ENCODE measurements at regions not wholly inside any gene's neighbourhood (a gene's known extent, or its start where the extent isn't known, plus 50 kb on each side); places are given as distances from the start of the nearest gene placed in this dataset.

- H3K4me3 ChIP-seq (ENCODE audit: low read depth, low read length), result no peak overlapping the region
- TF ChIP-seq CTCF (IDR thresholded peaks at IDR 0.05; ENCODE audit: low read depth, low read length, missing control alignments), result no peak
- in situ Hi-C loops (cut with HindIII; ENCODE audit: low sequenced_read_pairs), result no loop called here
- DNase-seq (ENCODE audit: low read depth), result no peak
These were observed 1750.4 kb downstream of the PCDH9 start for GRCh38 chr13:65479692-65480091.

DNA sequence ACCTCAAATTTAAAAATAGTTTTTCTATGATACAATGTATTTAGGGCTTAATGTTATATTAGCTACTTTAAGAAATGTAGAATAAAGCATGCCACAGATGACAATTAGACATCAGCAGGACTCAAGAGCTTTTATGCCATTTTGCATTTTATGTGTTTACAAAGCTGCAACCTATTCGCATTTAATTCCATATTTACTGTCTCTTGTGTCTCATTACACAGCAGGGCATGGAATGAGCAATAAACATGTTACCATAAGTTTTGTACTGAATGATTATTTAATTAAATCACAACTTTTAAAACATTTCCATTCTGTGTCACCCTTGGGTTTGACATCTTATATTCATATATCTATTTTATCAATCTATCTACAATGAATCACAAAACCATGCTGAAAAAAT, 1756.9 kb downstream of the PCDH9 start:
- in situ Hi-C loops (cut with HindIII; ENCODE audit: low sequenced_read_pairs), result no loop called here
- no peak overlapping the region for H3K4me3 ChIP-seq (ENCODE audit: low read depth, low read length)

DNA sequence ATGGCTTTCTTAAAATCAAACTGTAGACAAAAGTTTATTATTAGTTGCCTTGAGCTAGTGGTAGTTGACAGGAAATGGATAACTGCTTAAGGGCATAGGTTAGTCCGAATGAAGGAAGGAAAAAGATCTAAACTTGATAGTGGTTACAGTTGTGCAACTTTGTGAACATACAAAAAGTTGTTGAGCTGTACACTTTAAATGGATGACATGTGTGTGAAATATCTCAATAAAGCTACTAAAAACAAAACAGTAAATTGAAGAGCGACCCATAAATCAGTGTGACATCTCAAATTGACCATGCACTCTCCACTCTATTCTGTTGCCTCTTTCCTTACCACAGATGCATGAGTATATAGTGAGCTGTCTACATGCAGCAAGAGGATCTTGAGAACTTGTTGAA, 1757.8 kb downstream of the PCDH9 start:
- no peak overlapping the region for H3K4me3 ChIP-seq (ENCODE audit: low read depth, low read length)
- TF ChIP-seq CTCF (IDR thresholded peaks at IDR 0.05; ENCODE audit: low read depth, low read length, missing control alignments), result no peak
- in situ Hi-C loops (cut with HindIII; ENCODE audit: low sequenced_read_pairs), result no loop called here
- no peak for DNase-seq (ENCODE audit: low read depth)

More for the DNA sequence above, 1756.9 kb downstream of the PCDH9 start:
- no peak for TF ChIP-seq CTCF (IDR thresholded peaks at IDR 0.05; ENCODE audit: low read depth, low read length, missing control alignments)
- DNase-seq (ENCODE audit: low read depth), result no peak

DNA sequence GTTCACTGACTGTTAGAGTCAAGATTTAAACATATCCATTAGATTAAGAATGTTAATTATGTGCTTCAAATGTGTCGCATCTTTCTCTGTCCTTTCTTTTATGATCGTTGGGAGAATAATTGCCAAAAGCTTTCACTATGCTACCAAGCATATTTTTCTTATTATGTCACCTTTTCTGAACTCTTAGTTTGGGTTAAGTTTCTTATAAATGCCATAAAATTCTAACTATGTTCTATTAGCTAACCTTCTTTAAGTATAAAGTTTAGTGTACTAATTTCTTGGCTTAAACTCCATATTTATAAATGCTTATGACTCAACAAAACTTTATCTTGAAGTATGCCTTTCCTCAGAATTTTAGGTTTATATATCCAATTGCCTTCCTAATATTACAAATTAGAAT, 1759.4 kb downstream of the PCDH9 start:
- DNase-seq (ENCODE audit: low read depth), result no peak
- TF ChIP-seq CTCF (IDR thresholded peaks at IDR 0.05; ENCODE audit: low read depth, low read length, missing control alignments), result no peak
- no peak overlapping the region for H3K4me3 ChIP-seq (ENCODE audit: low read depth, low read length)
- in situ Hi-C loops (cut with HindIII; ENCODE audit: low sequenced_read_pairs), result no loop called here

DNA sequence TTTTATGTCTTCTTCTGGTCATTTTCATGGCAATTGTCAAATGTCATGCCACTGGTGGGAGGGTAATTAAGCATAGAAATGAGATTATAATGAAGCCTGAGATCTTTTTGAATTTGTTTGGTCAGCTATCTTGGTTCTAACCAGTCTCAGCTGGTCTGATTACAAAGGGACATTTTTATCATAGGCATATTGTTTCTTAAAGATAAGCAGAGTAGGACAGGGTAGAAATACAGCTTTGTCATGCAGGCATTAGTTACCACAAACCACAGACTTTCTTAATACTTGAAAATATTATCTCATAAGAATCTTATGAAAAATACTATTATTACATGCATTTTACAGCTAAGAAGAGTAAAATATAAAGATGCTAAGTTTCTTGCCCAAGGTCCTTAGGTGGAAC, 1761.5 kb downstream of the PCDH9 start:
- H3K4me3 ChIP-seq (ENCODE audit: low read depth, low read length), result no peak overlapping the region
- in situ Hi-C loops (cut with HindIII; ENCODE audit: low sequenced_read_pairs), result no loop called here
- no peak for TF ChIP-seq CTCF (IDR thresholded peaks at IDR 0.05; ENCODE audit: low read depth, low read length, missing control alignments)
- DNase-seq (ENCODE audit: low read depth), result no peak

- no peak for DNase-seq (ENCODE audit: low read depth)
- H3K4me3 ChIP-seq (ENCODE audit: low read depth, low read length), result no peak overlapping the region
- in situ Hi-C loops (cut with HindIII; ENCODE audit: low sequenced_read_pairs), result no loop called here
- TF ChIP-seq CTCF (IDR thresholded peaks at IDR 0.05; ENCODE audit: low read depth, low read length, missing control alignments), result no peak
These were observed 1768.5 kb downstream of the PCDH9 start for GRCh38 chr13:65461590-65461989.

- no peak for DNase-seq (ENCODE audit: low read depth)
- no peak overlapping the region for H3K4me3 ChIP-seq (ENCODE audit: low read depth, low read length)
- no peak for TF ChIP-seq CTCF (IDR thresholded peaks at IDR 0.05; ENCODE audit: low read depth, low read length, missing control alignments)
- in situ Hi-C loops (cut with HindIII; ENCODE audit: low sequenced_read_pairs), result no loop called here
These were observed 1770.0 kb downstream of the PCDH9 start for GRCh38 chr13:65460136-65460535.
